ENCODE measurements at regions not wholly inside any gene's neighbourhood (a gene's known extent, or its start where the extent isn't known, plus 50 kb on each side); places are given as distances from the start of the nearest gene placed in this dataset.

DNA sequence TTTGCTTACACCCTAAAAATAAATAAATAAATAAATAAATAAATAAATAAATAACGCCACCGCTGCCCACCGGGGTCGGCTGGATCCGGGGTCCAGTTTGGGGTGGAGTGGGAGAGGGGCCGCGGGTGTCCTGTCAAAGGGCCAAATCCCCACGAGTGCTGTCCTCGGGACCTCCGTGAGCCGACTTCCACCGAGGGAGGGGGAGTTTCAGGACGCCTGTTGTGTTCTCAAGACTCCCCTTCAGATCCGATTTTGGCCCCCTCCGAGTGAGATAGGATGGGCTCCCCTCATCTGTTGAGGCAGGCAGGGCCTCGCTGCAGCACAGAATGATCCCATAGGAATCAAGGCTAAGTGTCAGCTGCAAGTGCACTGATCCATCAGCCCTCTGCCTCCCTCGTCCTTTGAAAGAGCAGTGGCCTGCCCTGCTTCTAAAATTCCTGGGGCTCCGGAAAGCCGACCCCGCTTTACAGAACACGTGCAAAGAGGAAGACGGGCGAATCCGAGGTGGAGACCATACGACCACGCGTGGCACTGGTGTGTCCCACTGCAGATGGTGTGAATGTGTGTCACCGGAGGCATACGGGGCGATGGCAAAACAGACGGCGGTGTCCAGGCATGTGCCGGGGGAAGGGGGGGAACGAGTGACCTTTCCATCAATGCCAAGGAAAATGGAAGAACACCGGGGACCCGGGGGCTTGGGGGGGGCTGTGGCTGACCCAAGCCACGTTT lies 3880.5 kb downstream of the SRGAP2C start:
- no peak for TF ChIP-seq POLR2AphosphoS5 (IDR thresholded peaks at IDR 0.05)
- TF ChIP-seq, protein P1, sequence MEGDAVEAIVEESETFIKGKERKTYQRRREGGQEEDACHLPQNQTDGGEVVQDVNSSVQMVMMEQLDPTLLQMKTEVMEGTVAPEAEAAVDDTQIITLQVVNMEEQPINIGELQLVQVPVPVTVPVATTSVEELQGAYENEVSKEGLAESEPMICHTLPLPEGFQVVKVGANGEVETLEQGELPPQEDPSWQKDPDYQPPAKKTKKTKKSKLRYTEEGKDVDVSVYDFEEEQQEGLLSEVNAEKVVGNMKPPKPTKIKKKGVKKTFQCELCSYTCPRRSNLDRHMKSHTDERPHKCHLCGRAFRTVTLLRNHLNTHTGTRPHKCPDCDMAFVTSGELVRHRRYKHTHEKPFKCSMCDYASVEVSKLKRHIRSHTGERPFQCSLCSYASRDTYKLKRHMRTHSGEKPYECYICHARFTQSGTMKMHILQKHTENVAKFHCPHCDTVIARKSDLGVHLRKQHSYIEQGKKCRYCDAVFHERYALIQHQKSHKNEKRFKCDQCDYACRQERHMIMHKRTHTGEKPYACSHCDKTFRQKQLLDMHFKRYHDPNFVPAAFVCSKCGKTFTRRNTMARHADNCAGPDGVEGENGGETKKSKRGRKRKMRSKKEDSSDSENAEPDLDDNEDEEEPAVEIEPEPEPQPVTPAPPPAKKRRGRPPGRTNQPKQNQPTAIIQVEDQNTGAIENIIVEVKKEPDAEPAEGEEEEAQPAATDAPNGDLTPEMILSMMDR (IDR thresholded peaks at IDR 0.05), result no peak

All from suprapubic skin (tissue), 3 donors.